ENCODE measurements at regions not wholly inside any gene's neighbourhood (a gene's known extent, or its start where the extent isn't known, plus 50 kb on each side); places are given as distances from the start of the nearest gene placed in this dataset.
A peak's percentile ranks its signal among the peaks of the same experiment; 100 is the strongest.
"Not testable (repeated sequence)": the region's sequence is repeated elsewhere in the genome, so short reads cannot be mapped to it uniquely, and the experiment has no call there.

DNA sequence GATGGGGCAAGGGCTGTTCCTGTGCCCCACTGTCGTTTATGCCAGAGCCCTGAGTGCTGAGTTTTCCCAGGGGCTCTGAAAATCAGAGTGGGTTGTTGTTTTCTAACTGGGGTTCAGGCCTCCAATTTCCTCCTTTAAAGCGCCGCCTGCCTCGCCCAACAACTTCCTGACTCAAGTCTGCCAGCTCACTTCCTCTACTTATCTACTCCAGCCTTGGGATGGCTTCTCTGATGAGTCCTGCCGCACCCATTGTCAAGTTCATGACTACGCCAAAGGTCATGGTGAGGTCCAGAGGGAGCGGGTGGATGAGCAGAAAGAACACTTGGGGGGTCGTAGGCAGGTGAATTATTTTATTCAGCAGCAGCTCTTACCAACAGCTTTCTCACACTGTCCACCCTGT is 104.7 kb downstream of the UTP18 start:
- Histone ChIP-seq H3K9ac (ENCODE audit: insufficient read depth in 1 of 2, low read length in 2 of 2) (no peak overlapping the region), H3K27me3 (ENCODE audit: control insufficient read depth in 3 of 3, insufficient read depth in 3 of 3, low read length in 2 of 3) (peaks cover 0 to 3% (median 0%) of the 10 kb centered on the region in 3 donors), H3K36me3 (ENCODE audit: control insufficient read depth in 4 of 4, insufficient read depth in 4 of 4, low read length in 4 of 4) (no peaks in the 10 kb centered on the region), H3K27ac (ENCODE audit: low read depth in 1 of 2, low read length in 1 of 2) (no peak overlapping the region), H3K9me3 (ENCODE audit: control insufficient read depth in 4 of 4, insufficient read depth in 3 of 4, low read length in 3 of 4) (peaks cover 0 to 2% (median 0%) of the 10 kb centered on the region in 4 donors), H3K4me3 (no peak overlapping the region), H3K4me1 (ENCODE audit: control insufficient read depth in 5 of 5, insufficient read depth in 5 of 5, low read length in 5 of 5) (peaks cover 0 to 8% (median 0%) of the 10 kb centered on the region in 5 donors)
- TF ChIP-seq, protein P1, sequence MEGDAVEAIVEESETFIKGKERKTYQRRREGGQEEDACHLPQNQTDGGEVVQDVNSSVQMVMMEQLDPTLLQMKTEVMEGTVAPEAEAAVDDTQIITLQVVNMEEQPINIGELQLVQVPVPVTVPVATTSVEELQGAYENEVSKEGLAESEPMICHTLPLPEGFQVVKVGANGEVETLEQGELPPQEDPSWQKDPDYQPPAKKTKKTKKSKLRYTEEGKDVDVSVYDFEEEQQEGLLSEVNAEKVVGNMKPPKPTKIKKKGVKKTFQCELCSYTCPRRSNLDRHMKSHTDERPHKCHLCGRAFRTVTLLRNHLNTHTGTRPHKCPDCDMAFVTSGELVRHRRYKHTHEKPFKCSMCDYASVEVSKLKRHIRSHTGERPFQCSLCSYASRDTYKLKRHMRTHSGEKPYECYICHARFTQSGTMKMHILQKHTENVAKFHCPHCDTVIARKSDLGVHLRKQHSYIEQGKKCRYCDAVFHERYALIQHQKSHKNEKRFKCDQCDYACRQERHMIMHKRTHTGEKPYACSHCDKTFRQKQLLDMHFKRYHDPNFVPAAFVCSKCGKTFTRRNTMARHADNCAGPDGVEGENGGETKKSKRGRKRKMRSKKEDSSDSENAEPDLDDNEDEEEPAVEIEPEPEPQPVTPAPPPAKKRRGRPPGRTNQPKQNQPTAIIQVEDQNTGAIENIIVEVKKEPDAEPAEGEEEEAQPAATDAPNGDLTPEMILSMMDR (IDR thresholded peaks at IDR 0.05; ENCODE audit: control extremely low read depth, extremely low read depth) = no peak
- no peak for DNase-seq
- WGBS, 2 donors = 49 to 51% methylated on average over 8 of the region's 8 CpGs
- no peak for ATAC-seq (ENCODE audit: insufficient read depth, low FRiP score)

DNA sequence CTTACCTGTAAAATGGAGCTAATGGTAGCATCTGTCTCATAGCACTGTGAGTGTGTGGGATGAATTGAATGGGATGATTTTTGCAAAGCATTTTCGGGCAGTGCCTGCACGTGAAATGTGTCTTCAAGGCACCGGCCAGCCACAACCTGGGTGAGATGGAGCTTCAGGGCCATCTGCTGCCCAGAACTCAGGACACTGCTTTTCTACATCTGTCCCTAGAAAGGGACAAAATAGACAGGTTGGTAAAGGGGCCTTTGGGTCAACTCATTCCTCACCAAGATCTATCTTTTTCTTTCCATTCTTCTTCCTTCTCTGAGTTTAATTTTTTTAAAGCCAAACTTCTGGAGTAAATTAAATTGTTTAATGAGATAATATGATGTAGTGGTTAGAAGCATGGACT is 106.5 kb downstream of the UTP18 start:
- peaks cover 0 to 2% (median 0%) of the 10 kb centered on the region in 4 donors for H3K9me3 ChIP-seq (ENCODE audit: control insufficient read depth in 4 of 4, insufficient read depth in 3 of 4, low read length in 3 of 4)
- no peaks in the 10 kb centered on the region for H3K36me3 ChIP-seq (ENCODE audit: control insufficient read depth in 4 of 4, insufficient read depth in 4 of 4, low read length in 4 of 4)
- H3K9ac ChIP-seq (ENCODE audit: insufficient read depth in 1 of 2, low read length in 2 of 2) = no peak overlapping the region
- H3K4me1 ChIP-seq (ENCODE audit: control insufficient read depth in 5 of 5, insufficient read depth in 5 of 5, low read length in 5 of 5) = peaks cover 0 to 8% (median 0%) of the 10 kb centered on the region in 5 donors
- peaks cover 0 to 3% (median 0%) of the 10 kb centered on the region in 3 donors for H3K27me3 ChIP-seq (ENCODE audit: control insufficient read depth in 3 of 3, insufficient read depth in 3 of 3, low read length in 2 of 3)
- no peak overlapping the region for H3K27ac ChIP-seq (ENCODE audit: low read depth in 1 of 2, low read length in 1 of 2)
- 92 to 95% methylated on average over 3 of the region's 3 CpGs for WGBS, 2 donors
- ATAC-seq (ENCODE audit: insufficient read depth, low FRiP score) (no peak), DNase-seq (no peak)
- H3K4me3 ChIP-seq = no peak overlapping the region
- TF ChIP-seq, protein P1 (IDR thresholded peaks at IDR 0.05; ENCODE audit: control extremely low read depth, extremely low read depth) = no peak

DNA sequence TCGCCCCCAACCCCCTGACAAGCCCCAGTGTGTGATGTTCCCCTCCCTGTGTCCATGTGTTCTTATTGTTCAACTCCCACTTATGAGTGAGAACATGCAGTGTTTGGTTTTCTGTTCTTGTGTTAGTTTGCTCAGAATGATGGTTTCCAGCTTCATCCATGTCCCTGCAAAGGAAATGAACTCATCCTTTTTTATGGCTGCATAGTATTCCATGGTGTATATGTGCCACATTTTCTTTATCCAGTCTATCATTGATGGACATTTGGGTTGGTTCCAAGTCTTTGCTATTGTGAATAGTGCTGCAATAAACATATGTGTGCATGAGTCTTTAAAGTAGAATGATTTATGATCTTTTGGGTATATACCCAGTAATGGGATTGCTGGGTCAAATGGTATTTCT is 107.5 kb downstream of the UTP18 start:
- H3K4me3 ChIP-seq; H3K9me3 ChIP-seq (ENCODE audit: control insufficient read depth in 4 of 4, insufficient read depth in 3 of 4, low read length in 3 of 4); ATAC-seq (ENCODE audit: insufficient read depth, low FRiP score); H3K27ac ChIP-seq (ENCODE audit: low read depth in 1 of 2, low read length in 1 of 2); H3K27me3 ChIP-seq (ENCODE audit: control insufficient read depth in 3 of 3, insufficient read depth in 3 of 3, low read length in 2 of 3); H3K9ac ChIP-seq (ENCODE audit: insufficient read depth in 1 of 2, low read length in 2 of 2); H3K36me3 ChIP-seq (ENCODE audit: control insufficient read depth in 4 of 4, insufficient read depth in 4 of 4, low read length in 4 of 4); DNase-seq; H3K4me1 ChIP-seq (ENCODE audit: control insufficient read depth in 5 of 5, insufficient read depth in 5 of 5, low read length in 5 of 5): not testable (repeated sequence)
- 83 to 84% methylated on average over 1 of the region's 1 CpG for WGBS, 2 donors

DNA sequence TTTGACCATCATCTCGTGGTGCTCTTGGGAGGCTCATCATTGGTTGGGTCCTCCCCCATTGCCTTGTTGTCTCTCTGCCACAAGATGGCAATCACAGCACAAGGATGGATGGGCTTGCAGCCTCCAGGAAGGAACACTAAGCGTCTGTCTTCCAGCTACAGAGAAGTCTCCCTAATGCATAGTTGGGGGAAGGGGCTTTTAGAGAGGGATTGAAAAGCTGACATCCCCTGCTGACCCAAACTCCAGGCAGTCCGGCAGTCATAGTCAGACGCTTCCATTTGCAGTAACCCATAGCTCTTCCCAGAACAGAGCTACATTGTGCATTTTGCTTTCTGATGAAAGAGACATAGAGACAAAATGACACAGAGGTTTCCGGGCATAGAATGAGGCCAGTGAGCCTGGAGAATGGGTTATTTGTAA is 111.4 kb downstream of the UTP18 start:
- peak; percentile 52 to 74 (median 55) for DNase-seq
- H3K36me3 ChIP-seq (ENCODE audit: control insufficient read depth in 4 of 4, insufficient read depth in 4 of 4, low read length in 4 of 4) = no peaks in the 10 kb centered on the region
- no peak overlapping the region for H3K4me3 ChIP-seq
- H3K9ac ChIP-seq (ENCODE audit: insufficient read depth in 1 of 2, low read length in 2 of 2) = no peak overlapping the region
- 30 to 52% methylated on average over 5 of the region's 5 CpGs for WGBS, 2 donors
- no peaks in the 10 kb centered on the region for H3K27me3 ChIP-seq (ENCODE audit: control insufficient read depth in 3 of 3, insufficient read depth in 3 of 3, low read length in 2 of 3)
- H3K9me3 ChIP-seq (ENCODE audit: control insufficient read depth in 4 of 4, insufficient read depth in 3 of 4, low read length in 3 of 4) = no peaks in the 10 kb centered on the region
- no peak overlapping the region for H3K27ac ChIP-seq (ENCODE audit: low read depth in 1 of 2, low read length in 1 of 2)
- peaks cover 0 to 1% (median 0%) of the 10 kb centered on the region in 5 donors for H3K4me1 ChIP-seq (ENCODE audit: control insufficient read depth in 5 of 5, insufficient read depth in 5 of 5, low read length in 5 of 5)
- ATAC-seq (ENCODE audit: insufficient read depth, low FRiP score) = no peak
- TF ChIP-seq, protein P1 (IDR thresholded peaks at IDR 0.05; ENCODE audit: control extremely low read depth, extremely low read depth) = peak; percentile 38

Measured in lung (tissue), 11 donors.